ENCODE measurements at regions not wholly inside any gene's neighbourhood (a gene's known extent, or its start where the extent isn't known, plus 50 kb on each side); places are given as distances from the start of the nearest gene placed in this dataset.
"Not testable (repeated sequence)": the region's sequence is repeated elsewhere in the genome, so short reads cannot be mapped to it uniquely, and the experiment has no call there.

GRCh38 chr9:129453734-129454133 lies 167.2 kb downstream of the C9orf50 start:
- no peak for DNase-seq

- no peak for DNase-seq
Observed at GRCh38 chr9:129451669-129452068, 169.2 kb downstream of the C9orf50 start.

- DNase-seq = no peak
Observed at GRCh38 chr9:129451089-129451656, 169.7 kb downstream of the C9orf50 start.

GRCh38 chr9:129449066-129449465 lies 171.8 kb downstream of the C9orf50 start:
- DNase-seq = no peak

- DNase-seq = peak; percentile 28
Observed at GRCh38 chr9:129446828-129447550, 173.9 kb downstream of the C9orf50 start.

- no peak for DNase-seq
Observed at GRCh38 chr9:129445794-129446306, 175.1 kb downstream of the C9orf50 start.

GRCh38 chr9:129443515-129444164 lies 177.3 kb downstream of the C9orf50 start:
- not testable (repeated sequence) for DNase-seq

- no peak for DNase-seq
Observed at GRCh38 chr9:129442803-129443511, 177.9 kb downstream of the C9orf50 start.

- no peak for DNase-seq
Observed at GRCh38 chr9:129441852-129442251, 179.0 kb downstream of the C9orf50 start.

GRCh38 chr9:129440435-129441186 lies 180.3 kb downstream of the C9orf50 start:
- no peak for DNase-seq

GRCh38 chr9:129439242-129439641 lies 181.7 kb downstream of the C9orf50 start:
- no peak for DNase-seq

- DNase-seq = no peak
Observed at GRCh38 chr9:129437626-129438323, 183.1 kb downstream of the C9orf50 start.

GRCh38 chr9:129436751-129437625 lies 183.9 kb downstream of the C9orf50 start:
- DNase-seq = peak; percentile 68

GRCh38 chr9:129435988-129436717 lies 184.7 kb downstream of the C9orf50 start:
- DNase-seq = no peak

- DNase-seq = no peak
Observed at GRCh38 chr9:129435291-129435690, 185.6 kb downstream of the C9orf50 start.

- DNase-seq = peak; percentile 23
Observed at GRCh38 chr9:129434187-129434586, 186.7 kb downstream of the C9orf50 start.

- no peak for DNase-seq
Observed at GRCh38 chr9:129432297-129433154, 188.4 kb downstream of the C9orf50 start.

- DNase-seq = no peak
Observed at GRCh38 chr9:129430940-129431643, 189.8 kb downstream of the C9orf50 start.
